Activated naive CD4-positive, alpha-beta T cell treated with anti-CD3 and anti-CD28 coated beads, Interleukin-2, amount 10 ng/mL, durations not matched to agents 7 days and 5 days (primary cell): ENCODE measurements at regions not wholly inside any gene's neighbourhood (a gene's known extent, or its start where the extent isn't known, plus 50 kb on each side); places are given as distances from the start of the nearest gene placed in this dataset.
"Not testable (repeated sequence)": the region's sequence is repeated elsewhere in the genome, so short reads cannot be mapped to it uniquely, and the experiment has no call there.

ENCODE experiments used
- CTCF ChIA-PET: fragments of 350-600 bp; sonication (Branson Sonifier 250); formaldehyde crosslinking; loops from one replicate; lab custom pipeline; 2021; ENCODE audit warnings: antibody characterized with exemption; lab: Charles Lee
- DNase-seq: peaks from one replicate; pipeline ENCODE4 v3.0.0-alpha.2; 2020
- H3K27ac Mint-ChIP-seq: one replicate; pipeline ENCODE4 v1.8.0; 2021; ENCODE audit warnings: mild to moderate bottlenecking, moderate library complexity, mixed read lengths
- H3K27me3 Mint-ChIP-seq: one replicate; pipeline ENCODE4 v1.8.0; 2021; ENCODE audit warnings: mild to moderate bottlenecking, mixed read lengths
- H3K36me3 Mint-ChIP-seq: one replicate; pipeline ENCODE4 v1.8.0; 2021; ENCODE audit warnings: mixed read lengths
- H3K4me1 Mint-ChIP-seq: one replicate; pipeline ENCODE4 v1.8.0; 2021; ENCODE audit warnings: mixed read lengths
- H3K4me3 Mint-ChIP-seq: one replicate; pipeline ENCODE4 v1.8.0; 2021; ENCODE audit warnings: mild to moderate bottlenecking, moderate library complexity, mixed read lengths
- H3K9me3 Mint-ChIP-seq: one replicate; pipeline ENCODE4 v1.8.0; 2021; ENCODE audit warnings: mixed read lengths

DNA sequence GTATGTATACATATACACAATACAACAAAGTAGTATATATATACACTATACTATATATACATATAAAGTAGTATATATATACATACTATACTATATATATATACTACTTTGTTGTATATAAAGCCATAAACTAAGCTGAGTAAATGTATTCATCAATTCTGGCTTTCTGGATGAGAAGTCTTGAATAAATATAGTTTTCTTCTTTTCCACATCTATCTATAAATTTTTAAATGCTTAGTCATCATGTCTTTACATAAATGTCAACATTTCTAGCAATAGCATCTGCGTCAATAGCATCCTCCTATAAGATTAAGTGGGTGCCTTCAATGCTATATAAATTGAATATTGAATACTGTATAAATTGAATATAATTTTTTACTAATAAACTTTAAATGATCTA lies 63.1 kb upstream of the COX7C start:
- H3K27ac Mint-ChIP-seq = no peak overlapping the region
- H3K4me1 Mint-ChIP-seq = no peaks in the 10 kb centered on the region
- H3K27me3 Mint-ChIP-seq = no peaks in the 10 kb centered on the region
- CTCF ChIA-PET = no interaction called here
- no peaks in the 10 kb centered on the region for H3K36me3 Mint-ChIP-seq
- DNase-seq = no peak
- no peak overlapping the region for H3K4me3 Mint-ChIP-seq
- no peaks in the 10 kb centered on the region for H3K9me3 Mint-ChIP-seq

DNA sequence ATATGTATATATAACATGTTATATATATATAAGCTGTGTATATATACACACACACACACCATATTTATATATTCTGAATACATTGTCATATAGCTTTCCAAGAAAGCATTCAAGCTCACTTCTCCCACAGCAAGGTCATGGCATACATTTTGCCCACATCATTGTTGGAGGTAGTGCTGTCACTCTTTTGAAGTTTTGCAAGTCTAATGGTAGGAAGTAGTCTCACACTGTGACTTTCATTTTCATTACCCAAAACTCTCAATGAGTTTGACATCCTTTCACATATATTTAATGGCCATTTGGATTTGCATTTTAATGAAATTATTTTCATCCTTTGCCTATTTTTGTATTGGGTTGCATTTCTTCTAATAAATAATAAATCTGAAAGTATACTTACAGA lies 59.8 kb upstream of the COX7C start:
- CTCF ChIA-PET = no interaction called here
- H3K27me3 Mint-ChIP-seq = no peaks in the 10 kb centered on the region
- H3K4me1 Mint-ChIP-seq = no peaks in the 10 kb centered on the region
- no peak overlapping the region for H3K4me3 Mint-ChIP-seq
- no peak overlapping the region for H3K27ac Mint-ChIP-seq
- DNase-seq = no peak
- H3K9me3 Mint-ChIP-seq = no peaks in the 10 kb centered on the region
- H3K36me3 Mint-ChIP-seq = no peaks in the 10 kb centered on the region

DNA sequence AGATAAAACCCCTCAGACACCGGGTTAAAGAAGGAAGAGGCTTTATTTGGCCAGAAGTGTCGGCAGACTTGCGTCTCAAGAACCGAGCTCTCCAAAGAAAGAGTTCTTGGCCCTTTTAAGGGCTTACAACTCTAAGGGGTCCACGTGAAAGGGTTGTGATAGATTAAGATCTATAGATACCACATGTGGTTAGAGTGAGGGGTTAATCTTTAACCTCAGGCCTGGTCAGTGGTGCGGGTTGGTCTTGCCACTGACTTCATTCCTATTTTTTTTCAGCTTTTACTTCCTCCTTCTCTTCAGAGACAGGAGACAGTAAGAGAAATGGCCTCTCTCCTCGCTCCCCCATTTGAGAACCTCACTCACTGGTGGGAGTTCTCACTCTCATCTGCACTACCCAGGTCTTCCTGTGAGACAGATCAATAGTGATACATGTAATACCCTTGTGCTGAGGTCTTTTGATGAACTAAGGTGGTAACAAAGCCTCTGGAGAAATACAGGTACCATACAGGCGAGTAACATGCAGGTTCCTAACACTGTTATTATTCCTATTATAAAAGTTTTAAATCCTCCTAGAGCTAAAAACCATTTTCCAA lies 52.4 kb upstream of the COX7C start:
- no peak overlapping the region for H3K27ac Mint-ChIP-seq
- no peaks in the 10 kb centered on the region for H3K36me3 Mint-ChIP-seq
- no peaks in the 10 kb centered on the region for H3K4me1 Mint-ChIP-seq
- no peak for DNase-seq
- H3K4me3 Mint-ChIP-seq = no peak overlapping the region
- H3K9me3 Mint-ChIP-seq = peaks cover 3% of the 10 kb centered on the region
- CTCF ChIA-PET = interaction anchor here (0.7 kb wide), 1 partner anchor 403 kb away, joined by 3 read pairs; no protein-coding TSS in a partner anchor
- no peaks in the 10 kb centered on the region for H3K27me3 Mint-ChIP-seq

DNA sequence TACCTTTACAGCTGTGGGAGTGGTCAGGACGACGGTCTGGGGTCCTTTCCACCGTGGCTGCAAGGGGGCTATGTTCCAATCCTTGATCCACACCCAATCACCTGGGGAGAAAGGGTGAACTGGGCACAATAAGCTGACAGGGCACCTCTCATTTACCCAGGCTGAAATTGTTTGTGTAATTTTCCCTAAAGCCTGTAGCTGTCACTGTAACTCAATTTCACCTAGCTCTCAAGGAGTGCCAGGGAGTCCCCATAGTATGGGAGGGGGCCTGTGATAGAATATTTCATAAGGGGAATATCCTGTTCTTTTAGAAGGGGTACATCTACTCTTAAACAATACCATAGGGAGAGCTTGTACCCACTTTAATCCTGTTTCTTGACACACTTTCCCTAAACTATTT lies 51.7 kb upstream of the COX7C start:
- H3K4me1 Mint-ChIP-seq, DNase-seq, H3K27ac Mint-ChIP-seq, H3K9me3 Mint-ChIP-seq, H3K4me3 Mint-ChIP-seq, CTCF ChIA-PET, H3K36me3 Mint-ChIP-seq, H3K27me3 Mint-ChIP-seq: not testable (repeated sequence)
